Esophagus (tissue), 2 donors: ENCODE measurements at regions not wholly inside any gene's neighbourhood (a gene's known extent, or its start where the extent isn't known, plus 50 kb on each side); places are given as distances from the start of the nearest gene placed in this dataset.

Experiments used
- H3K27ac ChIP-seq, 2 donors: one replicate each; pipeline ENCODE4 v1.5.1; 2013; ENCODE audit warnings: low read depth in 2 of 2, mild to moderate bottlenecking in 2 of 2, inconsistent platforms in 1 of 2, low read length in 1 of 2, moderate library complexity in 1 of 2
- H3K27me3 ChIP-seq, 2 donors: one replicate each; pipeline ENCODE4 v1.6.1; 2013; ENCODE audit warnings: low read length in 2 of 2, control low read depth in 1 of 2, mild to moderate bottlenecking in 1 of 2; ENCODE audit not compliant: insufficient read depth in 2 of 2, control insufficient read depth in 1 of 2
- H3K36me3 ChIP-seq, 2 donors: one replicate each; pipeline ENCODE4 v1.6.1; 2013; ENCODE audit warnings: low read length in 1 of 2; ENCODE audit not compliant: control insufficient read depth in 2 of 2, insufficient read depth in 2 of 2
- H3K4me1 ChIP-seq, 2 donors: one replicate each; pipeline ENCODE4 v1.6.1; 2013; ENCODE audit warnings: low read length in 1 of 2; ENCODE audit not compliant: control insufficient read depth in 2 of 2, insufficient read depth in 2 of 2
- H3K4me3 ChIP-seq, 2 donors: one replicate each; pipeline ENCODE4 v1.5.1; 2013; ENCODE audit warnings: low read length in 2 of 2, mild to moderate bottlenecking in 2 of 2, low read depth in 1 of 2, moderate library complexity in 1 of 2
- H3K9me3 ChIP-seq, 2 donors: one replicate each; pipeline ENCODE4 v1.6.1; 2013; ENCODE audit warnings: mild to moderate bottlenecking in 2 of 2, low read depth in 1 of 2, low read length in 1 of 2, moderate library complexity in 1 of 2; ENCODE audit not compliant: control insufficient read depth in 2 of 2, insufficient read depth in 1 of 2
- WGBS, 2 donors: extraction: QIAGEN DNeasy Blood & Tissue Kit; methylation state at CpG; one replicate each; pipeline ENCODE4 v1.1.7; 2013; 5-methylcytosine and 5-hydroxymethylcytosine counted together
- donor health status: healthy with polysubstance abuse.
- donor health status: Bipolar disorder and iron deficiency.

DNA sequence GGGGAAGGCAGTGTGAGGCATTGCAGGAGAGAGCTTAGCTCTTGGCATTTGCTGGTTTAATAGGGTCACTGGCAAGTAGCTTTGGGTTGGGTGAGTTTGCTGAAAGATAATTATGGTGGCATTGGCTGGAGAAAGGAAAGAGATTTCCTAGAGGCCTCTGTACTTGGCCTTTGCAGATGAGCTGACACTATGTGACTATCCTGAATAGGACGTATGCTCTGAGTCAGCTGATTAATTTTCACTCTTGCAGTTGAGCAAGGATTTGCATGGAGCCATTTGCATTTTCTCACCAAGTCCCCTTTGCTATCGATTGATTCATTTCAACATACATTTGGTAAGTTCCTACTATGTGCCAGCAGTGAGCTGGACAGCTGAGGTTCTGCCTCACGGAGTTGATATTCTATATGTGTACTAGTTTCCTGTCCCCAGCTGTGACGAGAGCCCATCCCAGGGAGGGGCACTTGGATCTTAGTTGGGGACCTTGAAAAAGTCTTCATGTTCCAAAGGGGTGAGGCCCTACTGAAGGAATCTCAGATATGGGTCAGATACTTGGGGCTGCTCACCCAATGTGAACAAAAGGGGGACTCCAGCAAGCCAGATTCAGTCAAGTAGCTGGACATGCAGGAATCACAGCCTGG is 245.7 kb downstream of the LOXHD1 start:
- 66 to 73% methylated on average over 4 of the region's 4 CpGs for WGBS, 2 donors
- Histone ChIP-seq H3K9me3 (no peaks in the 10 kb centered on the region), H3K4me3 (no peak overlapping the region), H3K4me1 (peaks cover 9 to 24% of the 10 kb centered on the region in 2 donors), H3K27me3 (no peaks in the 10 kb centered on the region), H3K36me3 (no peaks in the 10 kb centered on the region), H3K27ac (peak overlapping the region in 1 of 2 donors; percentile 20)

DNA sequence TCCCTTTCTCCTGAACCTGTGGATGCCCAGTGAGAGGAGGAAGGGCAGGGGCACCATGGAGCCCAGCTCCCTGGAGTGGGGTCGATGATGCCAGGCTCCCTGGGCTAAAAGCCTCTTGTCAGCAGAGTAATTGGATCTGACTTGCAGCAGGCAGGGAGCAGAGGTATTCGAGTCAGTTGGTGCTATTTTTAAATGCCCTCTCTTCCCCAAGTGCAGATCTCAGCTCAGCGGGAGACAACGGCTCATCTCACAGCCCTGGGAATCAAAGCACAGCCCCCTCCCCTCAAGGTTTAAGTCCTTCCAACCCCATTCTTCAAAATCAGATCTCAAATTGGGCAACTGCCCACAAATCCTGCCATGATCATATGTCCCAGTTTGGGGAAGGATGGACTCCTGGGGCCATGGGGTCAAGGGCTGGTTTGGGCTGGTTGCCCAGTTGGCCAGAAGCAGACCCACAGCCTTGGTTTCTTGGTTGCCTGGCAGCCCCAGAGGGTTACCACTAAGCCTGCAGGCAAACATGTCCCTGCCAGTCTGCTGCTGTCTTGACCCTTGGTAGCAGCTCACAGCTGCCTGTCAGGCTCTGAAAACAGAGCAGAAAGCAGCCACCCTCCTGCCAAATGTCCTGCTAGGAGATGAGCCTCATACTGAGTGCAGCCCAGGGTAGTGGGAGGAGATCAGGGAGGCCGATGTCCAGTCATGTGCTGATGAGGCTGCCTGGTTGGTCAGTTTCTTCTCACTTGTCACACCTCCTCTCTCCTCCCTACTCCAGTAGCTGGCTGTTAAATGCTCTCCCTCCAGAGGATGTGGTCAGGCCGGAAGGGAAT is 244.9 kb downstream of the LOXHD1 start:
- no peaks in the 10 kb centered on the region for H3K9me3 ChIP-seq
- no peaks in the 10 kb centered on the region for H3K36me3 ChIP-seq
- 27 to 38% methylated on average over 6 of the region's 6 CpGs for WGBS, 2 donors
- peaks cover 9 to 20% of the 10 kb centered on the region in 2 donors for H3K4me1 ChIP-seq
- H3K4me3 ChIP-seq: no peak overlapping the region
- no peaks in the 10 kb centered on the region for H3K27me3 ChIP-seq
- H3K27ac ChIP-seq: peak overlapping the region; percentile 21 to 65

DNA sequence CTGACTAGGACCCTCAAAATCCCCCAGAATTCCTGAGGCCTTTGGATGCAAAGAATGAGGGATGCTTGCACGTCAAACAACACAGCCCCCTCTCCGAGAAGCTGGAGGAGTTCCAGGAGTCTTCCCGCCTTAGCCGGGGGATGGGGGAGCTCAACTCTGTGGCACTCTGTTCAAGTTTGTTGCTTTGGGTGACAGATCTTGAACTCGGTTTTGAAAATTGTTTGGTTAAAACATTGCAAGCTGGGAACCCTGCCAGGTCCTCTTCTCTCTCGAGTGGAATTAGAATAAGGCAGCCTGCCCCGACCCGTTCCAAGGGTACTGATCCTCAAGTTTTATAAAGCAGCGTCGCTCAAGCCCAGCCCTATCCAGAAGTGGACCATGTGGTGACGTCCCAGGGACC is 244.1 kb downstream of the LOXHD1 start:
- no peaks in the 10 kb centered on the region for H3K27me3 ChIP-seq
- H3K4me3 ChIP-seq: no peak overlapping the region
- peak overlapping the region in 1 of 2 donors; percentile 65 for H3K27ac ChIP-seq
- H3K9me3 ChIP-seq: no peaks in the 10 kb centered on the region
- peaks cover 9 to 17% of the 10 kb centered on the region in 2 donors for H3K4me1 ChIP-seq
- no peaks in the 10 kb centered on the region for H3K36me3 ChIP-seq
- 31 to 40% methylated on average over 11 of the region's 11 CpGs for WGBS, 2 donors

DNA sequence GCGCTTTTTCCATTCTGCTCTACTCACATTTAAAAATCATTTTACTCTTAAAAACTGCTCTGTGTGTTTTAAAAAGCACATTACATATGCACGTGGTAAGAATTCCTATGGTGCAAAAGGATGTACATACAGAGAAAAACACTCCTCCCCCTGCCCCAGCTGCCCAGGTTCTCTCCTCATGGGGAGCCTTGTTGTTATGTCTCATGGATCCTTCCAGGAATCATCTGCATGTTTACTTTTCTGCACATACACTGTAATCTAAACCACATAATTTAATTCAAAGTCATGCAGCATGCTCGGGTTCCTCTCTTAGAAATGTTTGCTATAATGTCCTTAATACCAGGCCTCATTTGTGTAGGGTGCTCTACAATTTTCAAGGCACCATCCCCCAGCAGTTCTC is 243.3 kb downstream of the LOXHD1 start:
- Histone ChIP-seq H3K4me1 (peaks cover 9 to 12% of the 10 kb centered on the region in 2 donors), H3K4me3 (no peak overlapping the region), H3K27ac (no peak overlapping the region), H3K36me3 (no peaks in the 10 kb centered on the region), H3K9me3 (no peaks in the 10 kb centered on the region), H3K27me3 (no peaks in the 10 kb centered on the region)
- WGBS, 2 donors: 55 to 62% methylated on average over 3 of the region's 3 CpGs

DNA sequence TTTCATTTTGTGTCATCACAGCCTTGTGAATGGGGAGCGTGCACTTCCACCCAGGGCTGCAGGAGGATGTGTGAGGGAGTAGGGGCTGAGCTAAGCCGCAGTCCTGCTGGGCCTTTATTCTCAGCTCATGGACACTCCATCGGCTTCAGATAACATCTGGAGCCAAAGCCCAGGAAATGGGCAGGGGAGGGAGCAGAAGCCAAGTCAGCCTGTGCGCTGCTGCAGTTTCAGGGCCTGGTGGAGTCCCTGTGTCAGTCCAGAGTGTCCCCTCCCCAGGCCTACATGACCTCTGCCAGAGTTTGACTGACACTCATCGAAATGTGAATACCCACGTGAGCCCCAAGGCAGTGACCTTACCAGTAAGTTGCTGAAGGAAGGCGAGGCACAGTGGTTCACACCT is 242.2 kb downstream of the LOXHD1 start:
- peaks cover 9 to 12% of the 10 kb centered on the region in 2 donors for H3K4me1 ChIP-seq
- no peak overlapping the region for H3K4me3 ChIP-seq
- H3K36me3 ChIP-seq: no peaks in the 10 kb centered on the region
- 74 to 83% methylated on average over 7 of the region's 7 CpGs for WGBS, 2 donors
- no peak overlapping the region for H3K27ac ChIP-seq
- no peaks in the 10 kb centered on the region for H3K27me3 ChIP-seq
- no peaks in the 10 kb centered on the region for H3K9me3 ChIP-seq

DNA sequence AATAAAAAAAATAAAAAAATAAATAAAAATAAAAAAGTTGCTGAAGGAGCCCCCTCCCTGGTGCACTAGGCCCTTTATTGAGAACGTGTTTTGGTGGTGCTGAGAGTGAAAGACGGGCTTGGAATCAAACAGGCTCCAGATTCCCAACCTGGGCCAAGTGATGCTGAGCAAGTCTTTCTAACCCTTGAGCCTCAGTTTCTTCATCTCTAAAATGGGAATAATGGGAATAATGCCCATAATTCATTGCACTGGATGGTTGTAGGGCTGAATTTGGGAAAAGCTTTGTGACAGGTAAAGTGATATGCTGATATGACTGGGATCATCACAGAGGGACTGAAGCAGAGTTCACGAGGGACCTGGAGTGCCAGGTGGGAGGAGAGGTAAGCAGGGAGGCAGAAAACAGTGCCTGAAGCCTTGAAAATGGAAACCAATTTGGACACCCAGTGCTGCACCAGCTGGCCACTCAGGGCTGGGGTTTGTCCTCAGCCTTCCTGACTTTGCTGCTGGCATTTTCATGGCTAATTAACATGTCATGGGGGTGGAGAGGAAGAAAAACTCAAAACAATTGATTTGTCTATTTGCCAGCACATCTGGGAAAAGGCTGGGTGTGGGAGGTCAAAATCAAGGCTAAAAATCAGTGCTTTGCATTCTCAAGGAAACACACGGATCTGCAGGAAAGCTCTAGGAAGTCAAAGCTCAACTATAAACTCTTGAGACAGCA is 241.3 kb downstream of the LOXHD1 start:
- H3K27me3 ChIP-seq: no peaks in the 10 kb centered on the region
- no peak overlapping the region for H3K4me3 ChIP-seq
- H3K4me1 ChIP-seq: peaks cover 9 to 12% of the 10 kb centered on the region in 2 donors
- no peak overlapping the region for H3K27ac ChIP-seq
- H3K9me3 ChIP-seq: no peaks in the 10 kb centered on the region
- no peaks in the 10 kb centered on the region for H3K36me3 ChIP-seq
- WGBS, 2 donors: 63 to 74% methylated on average over 4 of the region's 4 CpGs

DNA sequence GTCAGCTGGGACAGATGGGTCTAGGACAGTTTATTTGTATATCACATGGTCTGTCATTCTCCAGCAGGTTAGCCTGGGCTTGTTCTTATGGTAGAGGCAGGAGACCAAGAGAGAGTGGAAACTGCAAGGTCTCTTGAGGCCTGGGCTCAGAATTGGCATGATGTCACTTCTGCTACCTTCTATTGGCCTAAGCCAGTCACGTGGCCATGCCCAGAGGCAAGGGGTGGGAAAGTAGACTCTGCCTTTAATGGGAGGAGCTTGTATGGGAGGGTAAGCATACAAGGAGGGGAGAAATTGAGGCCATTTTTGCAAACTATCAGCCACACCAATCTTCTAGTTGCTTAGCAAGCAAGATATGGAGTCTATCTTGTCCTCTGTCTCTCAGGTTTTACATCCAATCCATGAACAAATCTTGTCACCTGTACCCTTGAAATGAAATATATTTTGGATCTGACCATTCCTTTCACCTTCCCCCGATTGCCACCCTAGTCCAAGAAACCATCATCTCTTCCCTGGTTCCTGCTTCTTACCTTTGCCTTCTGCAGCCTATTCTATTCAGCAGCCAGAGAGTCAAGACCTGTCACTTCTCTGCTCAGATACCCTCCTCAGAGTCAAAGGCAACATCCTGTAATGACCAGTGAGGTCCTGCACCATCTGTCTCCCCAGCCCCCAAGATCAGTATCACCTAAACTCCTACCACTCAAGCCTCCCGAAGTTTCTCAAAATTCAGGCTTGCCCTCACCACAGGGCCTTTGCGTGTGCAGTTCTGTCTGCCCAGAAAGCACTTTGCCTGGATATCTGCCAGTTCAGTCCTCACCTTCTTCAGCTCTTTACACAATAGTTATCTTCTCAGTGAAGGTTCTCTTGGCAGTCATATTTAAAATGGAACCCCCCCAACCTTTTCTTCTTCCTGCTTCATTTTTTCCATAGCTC is 240.0 kb downstream of the LOXHD1 start:
- Histone ChIP-seq H3K4me3 (no peak overlapping the region), H3K4me1 (peaks cover 6 to 12% of the 10 kb centered on the region in 2 donors), H3K27me3 (no peaks in the 10 kb centered on the region), H3K9me3 (no peaks in the 10 kb centered on the region), H3K36me3 (no peaks in the 10 kb centered on the region), H3K27ac (no peak overlapping the region)
- WGBS, 2 donors: 84 to 85% methylated on average over 4 of the region's 4 CpGs

DNA sequence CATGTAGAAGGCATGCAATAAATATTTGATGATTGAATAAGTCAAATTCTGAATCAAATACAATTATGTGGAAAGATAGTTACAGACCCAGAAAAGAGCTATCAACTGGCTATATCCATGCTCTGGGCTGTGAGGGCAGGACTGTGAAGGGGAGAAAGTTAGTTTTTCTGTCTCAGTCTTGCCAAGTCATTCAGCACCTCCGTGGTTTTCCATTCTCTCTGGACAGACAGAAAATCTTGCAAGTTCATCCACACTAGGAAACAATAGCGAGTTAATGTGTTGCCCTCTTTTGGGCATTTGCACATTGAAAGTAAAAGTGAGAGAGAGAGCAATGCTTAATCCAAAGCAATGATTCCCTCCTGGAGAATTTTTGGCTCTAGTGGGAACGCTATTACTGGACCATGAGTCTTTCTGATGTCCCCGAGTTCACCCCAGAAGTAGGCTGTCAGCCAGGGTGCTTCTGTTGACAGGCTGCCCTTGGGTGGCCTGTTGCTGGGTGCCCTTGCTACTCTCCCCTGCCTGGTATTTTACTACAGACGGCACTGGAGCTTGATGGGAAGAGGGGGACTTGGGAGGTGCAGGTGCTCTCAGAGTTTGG is 238.3 kb downstream of the LOXHD1 start:
- H3K4me1 ChIP-seq: peaks cover 0 to 3% of the 10 kb centered on the region in 2 donors
- H3K36me3 ChIP-seq: no peaks in the 10 kb centered on the region
- peak overlapping the region in 1 of 2 donors; percentile 53 for H3K27ac ChIP-seq
- no peaks in the 10 kb centered on the region for H3K9me3 ChIP-seq
- WGBS, 2 donors: 21 to 37% methylated on average over 5 of the region's 5 CpGs
- no peaks in the 10 kb centered on the region for H3K27me3 ChIP-seq
- H3K4me3 ChIP-seq: no peak overlapping the region
